HepG2 (cell line): ENCODE measurements at regions not wholly inside any gene's neighbourhood (a gene's known extent, or its start where the extent isn't known, plus 50 kb on each side); places are given as distances from the start of the nearest gene placed in this dataset.

Source experiments
- CREM ChIP-seq, 2 experiments: sonication (generic) in 1 of 2; formaldehyde crosslinking in 1 of 2; IDR thresholded peaks; 2 replicates each; pipeline versions ENCODE4 v1.4.0 to v1.6.1; 2016 to 2020; ENCODE audit warnings: antibody characterized with exemption in 1 of 2, mild to moderate bottlenecking in 1 of 2, missing genetic modification reagents in 1 of 2
- ETV5 ChIP-seq: IDR thresholded peaks from 2 replicates; pipeline ENCODE4 v1.6.1; 2018; ENCODE audit warnings: missing biosample characterization, missing genetic modification reagents, inconsistent platforms, borderline replicate concordance
- ETV6 ChIP-seq: sonication (generic); formaldehyde crosslinking; conservative IDR thresholded peaks from 2 replicates; pipeline ENCODE4 v1.4.0; 2020; ENCODE audit warnings: missing genetic modification reagents
- JUND ChIP-seq: sonication (generic); formaldehyde crosslinking; IDR thresholded peaks from 2 replicates; pipeline ENCODE4 v1.8.0; 2022; ENCODE audit warnings: mild to moderate bottlenecking, missing genetic modification reagents
- MAFK ChIP-seq, 2 experiments: IDR thresholded peaks in 1 of 2; conservative IDR thresholded peaks in 1 of 2; 2 replicates each; pipeline ENCODE4 v1.6.1; 2011; ENCODE audit warnings: improper control_type of control experiment in 2 of 2, low read length in 2 of 2
- SIN3A ChIP-seq: IDR thresholded peaks from 2 replicates; pipeline ENCODE4 v1.6.1; 2011; ENCODE audit warnings: low read depth, mild to moderate bottlenecking, control low read depth, low read length, borderline replicate concordance
- SP1 ChIP-seq, 2 experiments: fragments of 450-650 bp in 1 of 2; sonication (generic) in 1 of 2; formaldehyde crosslinking in 1 of 2; IDR thresholded peaks; 2 replicates each; pipeline versions ENCODE4 v1.4.0 to v1.6.1; 2016 to 2020; ENCODE audit warnings: missing genetic modification reagents in 1 of 2
- SP140L ChIP-seq: sonication (generic); formaldehyde crosslinking; IDR thresholded peaks from 2 replicates; pipeline ENCODE4 v1.4.0; 2020; ENCODE audit warnings: missing genetic modification reagents, borderline replicate concordance
- TF ChIP-seq, protein P1 (sequence below): sonication (generic); formaldehyde crosslinking; IDR thresholded peaks from 2 replicates; pipeline ENCODE4 v1.5.0; 2020; ENCODE audit warnings: mild to moderate bottlenecking, missing genetic modification reagents, moderate library complexity

DNA sequence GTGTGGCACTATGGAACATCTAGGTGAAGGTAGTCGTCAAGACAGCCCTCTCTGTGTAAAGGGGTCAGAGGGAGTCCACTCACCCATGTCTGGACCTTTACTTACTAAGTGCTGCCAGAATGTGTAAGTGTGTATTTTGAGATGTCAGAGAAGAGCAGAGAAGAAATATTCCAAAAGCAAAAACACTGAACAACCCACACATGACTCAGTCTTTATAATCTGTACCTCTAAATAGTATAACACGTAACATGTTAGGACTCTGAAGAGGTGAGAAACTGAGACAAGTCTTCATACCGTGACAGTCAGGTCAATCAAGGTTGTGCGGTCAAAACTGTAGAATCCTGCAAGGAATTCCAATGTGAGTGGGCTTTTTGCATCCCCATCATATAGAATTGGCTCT, 555.2 kb downstream of the LMO4 start:
- TF ChIP-seq SP1 (IDR thresholded peaks at IDR 0.05) = no peak
- no peak for TF ChIP-seq SP1 (CRISPR knock-in tag; IDR thresholded peaks at IDR 0.05)
- TF ChIP-seq CREM (IDR thresholded peaks at IDR 0.05) = no peak
- no peak for TF ChIP-seq CREM (CRISPR knock-in tag; IDR thresholded peaks at IDR 0.05)
- TF ChIP-seq MAFK (conservative IDR thresholded peaks at IDR 0.05 in 1 of 2, IDR thresholded peaks at IDR 0.05 in 1 of 2; ENCODE audit: low read length in 2 of 2) = no peak
- TF ChIP-seq SIN3A = no peak
- TF ChIP-seq JUND (CRISPR knock-in tag) = no peak
- TF ChIP-seq ETV6 = no peak
- TF ChIP-seq, protein P1, sequence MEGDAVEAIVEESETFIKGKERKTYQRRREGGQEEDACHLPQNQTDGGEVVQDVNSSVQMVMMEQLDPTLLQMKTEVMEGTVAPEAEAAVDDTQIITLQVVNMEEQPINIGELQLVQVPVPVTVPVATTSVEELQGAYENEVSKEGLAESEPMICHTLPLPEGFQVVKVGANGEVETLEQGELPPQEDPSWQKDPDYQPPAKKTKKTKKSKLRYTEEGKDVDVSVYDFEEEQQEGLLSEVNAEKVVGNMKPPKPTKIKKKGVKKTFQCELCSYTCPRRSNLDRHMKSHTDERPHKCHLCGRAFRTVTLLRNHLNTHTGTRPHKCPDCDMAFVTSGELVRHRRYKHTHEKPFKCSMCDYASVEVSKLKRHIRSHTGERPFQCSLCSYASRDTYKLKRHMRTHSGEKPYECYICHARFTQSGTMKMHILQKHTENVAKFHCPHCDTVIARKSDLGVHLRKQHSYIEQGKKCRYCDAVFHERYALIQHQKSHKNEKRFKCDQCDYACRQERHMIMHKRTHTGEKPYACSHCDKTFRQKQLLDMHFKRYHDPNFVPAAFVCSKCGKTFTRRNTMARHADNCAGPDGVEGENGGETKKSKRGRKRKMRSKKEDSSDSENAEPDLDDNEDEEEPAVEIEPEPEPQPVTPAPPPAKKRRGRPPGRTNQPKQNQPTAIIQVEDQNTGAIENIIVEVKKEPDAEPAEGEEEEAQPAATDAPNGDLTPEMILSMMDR = no peak
- no peak for TF ChIP-seq SP140L (CRISPR knock-in tag)
- no peak for TF ChIP-seq ETV5 (CRISPR knock-in tag)
